ENCODE measurements at regions not wholly inside any gene's neighbourhood (a gene's known extent, or its start where the extent isn't known, plus 50 kb on each side); places are given as distances from the start of the nearest gene placed in this dataset.
"Not testable (repeated sequence)": the region's sequence is repeated elsewhere in the genome, so short reads cannot be mapped to it uniquely, and the experiment has no call there.

- DNase-seq (ENCODE audit: low read depth in 4 of 4, low spot score in 1 of 4), result no peak
These were observed 678.6 kb downstream of the MAFB start for GRCh38 chr20:40010483-40010882.

- DNase-seq (ENCODE audit: low read depth in 4 of 4, low spot score in 1 of 4), result no peak
These were observed 679.5 kb downstream of the MAFB start for GRCh38 chr20:40009542-40009941.

GRCh38 chr20:40008177-40008576, 680.9 kb downstream of the MAFB start:
- no peak for DNase-seq (ENCODE audit: low read depth in 4 of 4, low spot score in 1 of 4)

GRCh38 chr20:40006168-40006860, 682.7 kb downstream of the MAFB start:
- DNase-seq (ENCODE audit: low read depth in 4 of 4, low spot score in 1 of 4), result no peak

GRCh38 chr20:40004092-40004491, 684.9 kb downstream of the MAFB start:
- DNase-seq (ENCODE audit: low read depth in 4 of 4, low spot score in 1 of 4), result not testable (repeated sequence)

GRCh38 chr20:39993742-39994141, 695.3 kb downstream of the MAFB start:
- no peak for DNase-seq (ENCODE audit: low read depth in 4 of 4, low spot score in 1 of 4)

- no peak for DNase-seq (ENCODE audit: low read depth in 4 of 4, low spot score in 1 of 4)
These were observed 698.3 kb downstream of the MAFB start for GRCh38 chr20:39990692-39991091.

GRCh38 chr20:39988991-39989390, 700.0 kb downstream of the MAFB start:
- no peak for DNase-seq (ENCODE audit: low read depth in 4 of 4, low spot score in 1 of 4)

GRCh38 chr20:39986173-39986904, 702.7 kb downstream of the MAFB start:
- no peak for DNase-seq (ENCODE audit: low read depth in 4 of 4, low spot score in 1 of 4)

GRCh38 chr20:39985271-39985827, 703.7 kb downstream of the MAFB start:
- DNase-seq (ENCODE audit: low read depth in 4 of 4, low spot score in 1 of 4), result no peak

- DNase-seq (ENCODE audit: low read depth in 4 of 4, low spot score in 1 of 4), result no peak
These were observed 705.4 kb downstream of the MAFB start for GRCh38 chr20:39983655-39984054.

- DNase-seq (ENCODE audit: low read depth in 4 of 4, low spot score in 1 of 4), result no peak
These were observed 705.9 kb downstream of the MAFB start for GRCh38 chr20:39983183-39983582.

GRCh38 chr20:39974966-39975501, 714.0 kb downstream of the MAFB start:
- no peak for DNase-seq (ENCODE audit: low read depth in 4 of 4, low spot score in 1 of 4)

GRCh38 chr20:39968495-39968894, 720.5 kb downstream of the MAFB start:
- no peak for DNase-seq (ENCODE audit: low read depth in 4 of 4, low spot score in 1 of 4)

GRCh38 chr20:39967806-39968205, 721.2 kb downstream of the MAFB start:
- DNase-seq (ENCODE audit: low read depth in 4 of 4, low spot score in 1 of 4), result no peak

GRCh38 chr20:39961637-39962244, 727.3 kb downstream of the MAFB start:
- DNase-seq (ENCODE audit: low read depth in 4 of 4, low spot score in 1 of 4), result no peak

GRCh38 chr20:39960522-39961428, 728.3 kb downstream of the MAFB start:
- no peak for DNase-seq (ENCODE audit: low read depth in 4 of 4, low spot score in 1 of 4)

- not testable (repeated sequence) for DNase-seq (ENCODE audit: low read depth in 4 of 4, low spot score in 1 of 4)
These were observed 731.1 kb downstream of the MAFB start for GRCh38 chr20:39957911-39958310.

- no peak for DNase-seq (ENCODE audit: low read depth in 4 of 4, low spot score in 1 of 4)
These were observed 734.4 kb downstream of the MAFB start for GRCh38 chr20:39954621-39955020.

GRCh38 chr20:39946931-39947330, 742.1 kb downstream of the MAFB start:
- no peak for DNase-seq (ENCODE audit: low read depth in 4 of 4, low spot score in 1 of 4)
